H9 (cell line): ENCODE measurements at regions not wholly inside any gene's neighbourhood (a gene's known extent, or its start where the extent isn't known, plus 50 kb on each side); places are given as distances from the start of the nearest gene placed in this dataset.

Source experiments
- DNase-seq: peaks from one replicate; pipeline ENCODE4 v3.0.0-alpha.2; 2017
- H2AFZ ChIP-seq: one replicate; pipeline ENCODE4 v1.6.1; 2013; ENCODE audit warnings: mild to moderate bottlenecking, low read length, control low read depth, moderate library complexity
- H2AK5ac ChIP-seq: 2 replicates; pipeline ENCODE4 v1.6.1; 2013; ENCODE audit warnings: low read length, control low read depth, mixed read lengths; ENCODE audit not compliant: insufficient read length
- H2BK120ac ChIP-seq: one replicate; pipeline ENCODE4 v1.6.1; 2013; ENCODE audit warnings: low read depth, mild to moderate bottlenecking, low read length, control low read depth, inconsistent platforms; ENCODE audit not compliant: poor library complexity, severe bottlenecking
- H2BK12ac ChIP-seq: 2 replicates; pipeline ENCODE4 v1.6.1; 2013; ENCODE audit warnings: low read length, control low read depth, mixed read lengths, low read depth; ENCODE audit not compliant: insufficient read length
- H2BK15ac ChIP-seq: 2 replicates; pipeline ENCODE4 v1.6.1; 2013; ENCODE audit warnings: low read depth, low read length, control low read depth
- H2BK20ac ChIP-seq: one replicate; pipeline ENCODE4 v1.6.1; 2013; ENCODE audit warnings: low read depth, mild to moderate bottlenecking, low read length, control low read depth, inconsistent platforms; ENCODE audit not compliant: poor library complexity, severe bottlenecking
- H2BK5ac ChIP-seq: 2 replicates; pipeline ENCODE4 v1.6.1; 2013; ENCODE audit warnings: low read length, control low read depth, mixed read lengths; ENCODE audit not compliant: insufficient read length
- H3K14ac ChIP-seq: 2 replicates; pipeline ENCODE4 v1.6.1; 2013; ENCODE audit warnings: low read length, control low read depth; ENCODE audit not compliant: insufficient read depth
- H3K18ac ChIP-seq: 2 replicates; pipeline ENCODE4 v1.6.1; 2013; ENCODE audit warnings: low read depth, mild to moderate bottlenecking, mixed read lengths, low read length, control low read depth; ENCODE audit not compliant: insufficient read length
- H3K23ac ChIP-seq: 2 replicates; pipeline ENCODE4 v1.6.1; 2013; ENCODE audit warnings: low read length, control low read depth, mixed read lengths, low read depth; ENCODE audit not compliant: insufficient read length
- H3K23me2 ChIP-seq: 2 replicates; pipeline ENCODE4 v1.6.1; 2013; ENCODE audit warnings: low read depth, mild to moderate bottlenecking, mixed read lengths, low read length, control low read depth; ENCODE audit not compliant: insufficient read length, poor library complexity, severe bottlenecking
- H3K27ac ChIP-seq: 2 replicates; pipeline ENCODE4 v1.5.1; 2013; ENCODE audit warnings: low read length, control low read depth, mixed read lengths, low read depth; ENCODE audit not compliant: insufficient read length
- H3K27me3 ChIP-seq: 2 replicates; pipeline ENCODE4 v1.6.1; 2013; ENCODE audit warnings: low read length, control low read depth, inconsistent platforms; ENCODE audit not compliant: insufficient read depth
- H3K4ac ChIP-seq: 2 replicates; pipeline ENCODE4 v1.6.1; 2013; ENCODE audit warnings: low read depth, mild to moderate bottlenecking, control low read depth, inconsistent platforms, low read length, moderate library complexity
- H3K4me1 ChIP-seq: 2 replicates; pipeline ENCODE4 v1.6.1; 2013; ENCODE audit warnings: low read length, control low read depth, inconsistent platforms; ENCODE audit not compliant: insufficient read depth
- H3K4me2 ChIP-seq: 2 replicates; pipeline ENCODE4 v1.6.1; 2013; ENCODE audit warnings: low read length, control low read depth, mixed read lengths; ENCODE audit not compliant: insufficient read length, insufficient read depth
- H3K56ac ChIP-seq: 2 replicates; pipeline ENCODE4 v1.6.1; 2013; ENCODE audit warnings: low read depth, mild to moderate bottlenecking, mixed read lengths, low read length, control low read depth; ENCODE audit not compliant: insufficient read length
- H3K79me1 ChIP-seq: 2 replicates; pipeline ENCODE4 v1.6.1; 2013; ENCODE audit warnings: low read depth, mild to moderate bottlenecking, moderate library complexity, low read length, control low read depth, inconsistent platforms; ENCODE audit not compliant: insufficient read depth, poor library complexity, severe bottlenecking
- H3K79me2 ChIP-seq: 2 replicates; pipeline ENCODE4 v1.6.1; 2013; ENCODE audit warnings: low read length, control low read depth, inconsistent platforms; ENCODE audit not compliant: insufficient read depth
- H3K9ac ChIP-seq: 2 replicates; pipeline ENCODE4 v1.6.1; 2013; ENCODE audit warnings: low read length, control low read depth, mixed read lengths; ENCODE audit not compliant: insufficient read length; ENCODE audit errors: extremely low read depth
- H3K9me3 ChIP-seq: one replicate; pipeline ENCODE4 v1.6.1; 2013; ENCODE audit warnings: low read depth, low read length, inconsistent platforms; ENCODE audit not compliant: control insufficient read depth
- H3T11ph ChIP-seq: one replicate; pipeline ENCODE4 v1.6.1; 2013; ENCODE audit warnings: mild to moderate bottlenecking, low read length, control low read depth, inconsistent platforms
- H4K20me1 ChIP-seq: one replicate; pipeline ENCODE4 v1.6.1; 2013; ENCODE audit not compliant: control insufficient read depth, insufficient read length, insufficient read depth
- H4K5ac ChIP-seq: 2 replicates; pipeline ENCODE4 v1.6.1; 2013; ENCODE audit warnings: low read depth, mild to moderate bottlenecking, mixed read lengths, low read length, control low read depth; ENCODE audit not compliant: insufficient read length
- H4K8ac ChIP-seq: replicated peaks from 2 replicates; pipeline ENCODE4 v1.6.1; 2013; ENCODE audit warnings: low read length, control low read depth, mixed read lengths, low read depth; ENCODE audit not compliant: insufficient read length
- H4K91ac ChIP-seq: 2 replicates; pipeline ENCODE4 v1.6.1; 2013; ENCODE audit warnings: low read depth, mild to moderate bottlenecking, moderate library complexity, mixed read lengths, low read length, control low read depth; ENCODE audit not compliant: insufficient read length
- H3K27ac Mint-ChIP-seq, 3 experiments: 2 replicates in 2 of 3; 3 replicates in 1 of 3; pipeline ENCODE4 v1.8.0; 2020 to 2021; ENCODE audit warnings: mixed read lengths in 3 of 3, mild to moderate bottlenecking in 1 of 3, moderate library complexity in 1 of 3
- H3K27me3 Mint-ChIP-seq: 2 replicates; pipeline ENCODE4 v1.8.0; 2021; ENCODE audit warnings: low read depth, mild to moderate bottlenecking, moderate library complexity, mixed read lengths
- H3K36me3 Mint-ChIP-seq, 3 experiments: 2 replicates in 2 of 3; 3 replicates in 1 of 3; pipeline ENCODE4 v1.8.0; 2020 to 2021; ENCODE audit warnings: low read depth in 3 of 3, mixed read lengths in 3 of 3; ENCODE audit not compliant: insufficient read depth in 1 of 3
- H3K4me1 Mint-ChIP-seq, 2 experiments: 2 replicates each; pipeline ENCODE4 v1.8.0; 2020; ENCODE audit warnings: mixed read lengths in 2 of 2
- H3K4me3 Mint-ChIP-seq, 2 experiments: 2 replicates in 1 of 2; 3 replicates in 1 of 2; pipeline ENCODE4 v1.8.0; 2020 to 2021; ENCODE audit warnings: mild to moderate bottlenecking in 2 of 2, mixed read lengths in 2 of 2, moderate library complexity in 1 of 2
- H3K9me3 Mint-ChIP-seq, 2 experiments: 2 replicates in 1 of 2; 3 replicates in 1 of 2; pipeline ENCODE4 v1.8.0; 2020; ENCODE audit warnings: mild to moderate bottlenecking in 2 of 2, mixed read lengths in 2 of 2, moderate library complexity in 1 of 2
- WGBS: extraction: QIAGEN DNeasy Blood & Tissue Kit; methylation state at CpG from one replicate; pipeline ENCODE4 v1.1.7; 2013; ENCODE audit warnings: missing lambda C conversion rate, low lambda C conversion rate, mixed read lengths; ENCODE audit not compliant: insufficient read length; ENCODE audit errors: extremely low coverage; 5-methylcytosine and 5-hydroxymethylcytosine counted together
- TF ChIP-seq, protein P1 (sequence below): fragments of 200-600 bp; sonication (generic); conservative IDR thresholded peaks from 3 replicates; pipeline ENCODE4 v1.8.0; 2021; ENCODE audit warnings: antibody characterized with exemption, mild to moderate bottlenecking

DNA sequence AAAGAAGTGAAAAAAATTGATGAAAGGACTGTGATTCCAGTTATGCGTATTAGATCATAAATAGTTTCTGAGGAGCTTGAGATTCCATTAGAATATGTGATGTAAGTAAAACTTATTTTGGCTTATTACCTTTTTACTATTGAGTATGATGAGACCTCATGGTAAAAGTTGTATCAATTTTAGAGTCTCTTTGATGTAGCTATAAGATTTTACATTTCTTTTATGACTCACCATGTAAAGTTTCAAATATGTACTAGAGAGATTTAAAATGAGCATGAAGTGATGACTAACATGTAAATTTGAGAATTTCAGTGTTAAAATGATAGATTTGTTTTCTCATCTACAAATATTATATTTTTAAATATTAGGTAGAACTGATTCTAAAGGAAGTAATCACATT, 276.5 kb downstream of the OTUD1 start:
- TF ChIP-seq, protein P1, sequence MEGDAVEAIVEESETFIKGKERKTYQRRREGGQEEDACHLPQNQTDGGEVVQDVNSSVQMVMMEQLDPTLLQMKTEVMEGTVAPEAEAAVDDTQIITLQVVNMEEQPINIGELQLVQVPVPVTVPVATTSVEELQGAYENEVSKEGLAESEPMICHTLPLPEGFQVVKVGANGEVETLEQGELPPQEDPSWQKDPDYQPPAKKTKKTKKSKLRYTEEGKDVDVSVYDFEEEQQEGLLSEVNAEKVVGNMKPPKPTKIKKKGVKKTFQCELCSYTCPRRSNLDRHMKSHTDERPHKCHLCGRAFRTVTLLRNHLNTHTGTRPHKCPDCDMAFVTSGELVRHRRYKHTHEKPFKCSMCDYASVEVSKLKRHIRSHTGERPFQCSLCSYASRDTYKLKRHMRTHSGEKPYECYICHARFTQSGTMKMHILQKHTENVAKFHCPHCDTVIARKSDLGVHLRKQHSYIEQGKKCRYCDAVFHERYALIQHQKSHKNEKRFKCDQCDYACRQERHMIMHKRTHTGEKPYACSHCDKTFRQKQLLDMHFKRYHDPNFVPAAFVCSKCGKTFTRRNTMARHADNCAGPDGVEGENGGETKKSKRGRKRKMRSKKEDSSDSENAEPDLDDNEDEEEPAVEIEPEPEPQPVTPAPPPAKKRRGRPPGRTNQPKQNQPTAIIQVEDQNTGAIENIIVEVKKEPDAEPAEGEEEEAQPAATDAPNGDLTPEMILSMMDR: no peak
- Histone ChIP-seq H3T11ph (no peak overlapping the region), H3K27me3 (no peaks in the 10 kb centered on the region), H3K4me1 (no peaks in the 10 kb centered on the region), H3K4me2 (no peak overlapping the region), H3K79me1 (no peaks in the 10 kb centered on the region), H3K14ac (no peak overlapping the region), H2BK20ac (no peak overlapping the region), H2BK5ac (no peak overlapping the region), H3K23me2 (no peaks in the 10 kb centered on the region), H3K79me2 (no peaks in the 10 kb centered on the region), H3K9me3 (no peaks in the 10 kb centered on the region), H3K9ac (no peak overlapping the region), H4K91ac (no peak overlapping the region), H3K56ac (no peak overlapping the region), H2BK120ac (no peak overlapping the region), H4K5ac (no peak overlapping the region), H4K20me1 (no peaks in the 10 kb centered on the region), H3K18ac (no peak overlapping the region), H2BK15ac (no peak overlapping the region), H3K23ac (no peak overlapping the region), H2AFZ (no peak overlapping the region), H3K27ac (no peak overlapping the region), H2AK5ac (no peak overlapping the region), H4K8ac (no peak overlapping the region), H2BK12ac (no peak overlapping the region), H3K4ac (no peak overlapping the region)
- Mint-ChIP-seq H3K27ac (no peak overlapping the region), H3K27me3 (peaks cover 14% of the 10 kb centered on the region), H3K4me1 (no peaks in the 10 kb centered on the region), H3K36me3 (no peaks in the 10 kb centered on the region), H3K9me3 (no peaks in the 10 kb centered on the region), H3K4me3 (no peak overlapping the region)
- no peak for DNase-seq
- WGBS: no CpG with 5 or more reads among the region's 1 CpG
